Mucosa of rectum (tissue), 2 donors: ENCODE measurements at regions not wholly inside any gene's neighbourhood (a gene's known extent, or its start where the extent isn't known, plus 50 kb on each side); places are given as distances from the start of the nearest gene placed in this dataset.

Experiments used
- H3K27ac ChIP-seq, 2 donors: one replicate each; pipeline ENCODE4 v1.7.0; 2013; ENCODE audit warnings: inconsistent platforms in 2 of 2, low read depth in 2 of 2, low read length in 2 of 2
- H3K27me3 ChIP-seq, 2 donors: one replicate each; pipeline ENCODE4 v1.7.0; 2013; ENCODE audit warnings: low read length in 2 of 2; ENCODE audit not compliant: control insufficient read depth in 2 of 2, insufficient read depth in 2 of 2
- H3K36me3 ChIP-seq, 2 donors: one replicate each; pipeline ENCODE4 v1.7.0; 2013; ENCODE audit warnings: low read length in 2 of 2; ENCODE audit not compliant: control insufficient read depth in 2 of 2, insufficient read depth in 2 of 2
- H3K4me1 ChIP-seq, 2 donors: one replicate each; pipeline ENCODE4 v1.7.0; 2013; ENCODE audit warnings: low read length in 2 of 2, mild to moderate bottlenecking in 1 of 2; ENCODE audit not compliant: control insufficient read depth in 2 of 2, insufficient read depth in 2 of 2
- H3K4me3 ChIP-seq, 2 donors: one replicate each; pipeline ENCODE4 v1.7.0; 2013; ENCODE audit warnings: low read length in 2 of 2
- H3K9ac ChIP-seq, 2 donors: one replicate each; pipeline ENCODE4 v1.7.0; 2013; ENCODE audit warnings: low read length in 2 of 2, low read depth in 1 of 2, mild to moderate bottlenecking in 1 of 2
- H3K9me3 ChIP-seq, 2 donors: one replicate each; pipeline ENCODE4 v1.7.0; 2013; ENCODE audit warnings: low read length in 2 of 2; ENCODE audit not compliant: control insufficient read depth in 2 of 2
- donor health status: healthy.
- donor health status: Normal muscosa, but diverticular disease.

- no peaks in the 10 kb centered on the region for H3K9me3 ChIP-seq
- H3K9ac ChIP-seq = no peak overlapping the region
- no peak overlapping the region for H3K27ac ChIP-seq
- H3K36me3 ChIP-seq = no peaks in the 10 kb centered on the region
- H3K27me3 ChIP-seq = no peaks in the 10 kb centered on the region
- no peaks in the 10 kb centered on the region for H3K4me1 ChIP-seq
- no peak overlapping the region for H3K4me3 ChIP-seq
Observed at GRCh38 chr2:116716038-116716437, 1098.5 kb upstream of the DDX18 start.

- Histone ChIP-seq H3K27me3 (no peaks in the 10 kb centered on the region), H3K36me3 (no peaks in the 10 kb centered on the region), H3K27ac (no peak overlapping the region), H3K4me3 (no peak overlapping the region), H3K4me1 (no peaks in the 10 kb centered on the region), H3K9ac (no peak overlapping the region), H3K9me3 (no peaks in the 10 kb centered on the region)
Observed at GRCh38 chr2:116716444-116716843, 1098.0 kb upstream of the DDX18 start.

GRCh38 chr2:116717832-116718231 is 1096.7 kb upstream of the DDX18 start:
- Histone ChIP-seq H3K27ac (no peak overlapping the region), H3K27me3 (no peaks in the 10 kb centered on the region), H3K9ac (no peak overlapping the region), H3K9me3 (no peaks in the 10 kb centered on the region), H3K4me1 (no peaks in the 10 kb centered on the region), H3K36me3 (no peaks in the 10 kb centered on the region), H3K4me3 (no peak overlapping the region)

GRCh38 chr2:116718451-116718850 is 1096.0 kb upstream of the DDX18 start:
- Histone ChIP-seq H3K9me3 (no peaks in the 10 kb centered on the region), H3K36me3 (no peaks in the 10 kb centered on the region), H3K27me3 (no peaks in the 10 kb centered on the region), H3K4me3 (no peak overlapping the region), H3K4me1 (no peaks in the 10 kb centered on the region), H3K9ac (no peak overlapping the region), H3K27ac (no peak overlapping the region)

- Histone ChIP-seq H3K4me1 (no peaks in the 10 kb centered on the region), H3K27me3 (no peaks in the 10 kb centered on the region), H3K9me3 (no peaks in the 10 kb centered on the region), H3K27ac (no peak overlapping the region), H3K4me3 (no peak overlapping the region), H3K36me3 (no peaks in the 10 kb centered on the region), H3K9ac (no peak overlapping the region)
Observed at GRCh38 chr2:116719836-116720235, 1094.7 kb upstream of the DDX18 start.

- no peak overlapping the region for H3K9ac ChIP-seq
- no peaks in the 10 kb centered on the region for H3K36me3 ChIP-seq
- H3K27ac ChIP-seq = no peak overlapping the region
- H3K4me3 ChIP-seq = no peak overlapping the region
- H3K9me3 ChIP-seq = no peaks in the 10 kb centered on the region
- no peaks in the 10 kb centered on the region for H3K4me1 ChIP-seq
- no peaks in the 10 kb centered on the region for H3K27me3 ChIP-seq
Observed at GRCh38 chr2:116724550-116724949, 1089.9 kb upstream of the DDX18 start.

- Histone ChIP-seq H3K27ac (no peak overlapping the region), H3K36me3 (no peaks in the 10 kb centered on the region), H3K27me3 (no peaks in the 10 kb centered on the region), H3K9ac (no peak overlapping the region), H3K9me3 (no peaks in the 10 kb centered on the region), H3K4me1 (no peaks in the 10 kb centered on the region), H3K4me3 (no peak overlapping the region)
Observed at GRCh38 chr2:116732322-116732721, 1082.2 kb upstream of the DDX18 start.

GRCh38 chr2:116733699-116734098 is 1080.8 kb upstream of the DDX18 start:
- H3K27me3 ChIP-seq = no peaks in the 10 kb centered on the region
- no peaks in the 10 kb centered on the region for H3K9me3 ChIP-seq
- H3K4me1 ChIP-seq = no peaks in the 10 kb centered on the region
- H3K9ac ChIP-seq = no peak overlapping the region
- H3K4me3 ChIP-seq = no peak overlapping the region
- no peak overlapping the region for H3K27ac ChIP-seq
- H3K36me3 ChIP-seq = no peaks in the 10 kb centered on the region

- no peak overlapping the region for H3K9ac ChIP-seq
- no peaks in the 10 kb centered on the region for H3K36me3 ChIP-seq
- no peak overlapping the region for H3K27ac ChIP-seq
- H3K4me1 ChIP-seq = no peaks in the 10 kb centered on the region
- no peaks in the 10 kb centered on the region for H3K9me3 ChIP-seq
- H3K27me3 ChIP-seq = no peaks in the 10 kb centered on the region
- no peak overlapping the region for H3K4me3 ChIP-seq
Observed at GRCh38 chr2:116737951-116738350, 1076.5 kb upstream of the DDX18 start.

GRCh38 chr2:116747103-116747502 is 1067.4 kb upstream of the DDX18 start:
- no peaks in the 10 kb centered on the region for H3K27me3 ChIP-seq
- no peaks in the 10 kb centered on the region for H3K9me3 ChIP-seq
- H3K9ac ChIP-seq = no peak overlapping the region
- H3K4me1 ChIP-seq = no peaks in the 10 kb centered on the region
- no peak overlapping the region for H3K4me3 ChIP-seq
- no peak overlapping the region for H3K27ac ChIP-seq
- H3K36me3 ChIP-seq = no peaks in the 10 kb centered on the region

- no peaks in the 10 kb centered on the region for H3K9me3 ChIP-seq
- no peak overlapping the region for H3K27ac ChIP-seq
- H3K4me3 ChIP-seq = no peak overlapping the region
- no peaks in the 10 kb centered on the region for H3K36me3 ChIP-seq
- no peak overlapping the region for H3K9ac ChIP-seq
- H3K27me3 ChIP-seq = no peaks in the 10 kb centered on the region
- H3K4me1 ChIP-seq = no peaks in the 10 kb centered on the region
Observed at GRCh38 chr2:116749994-116750393, 1064.5 kb upstream of the DDX18 start.
